Memory B cell (primary cell): ENCODE measurements at regions not wholly inside any gene's neighbourhood (a gene's known extent, or its start where the extent isn't known, plus 50 kb on each side); places are given as distances from the start of the nearest gene placed in this dataset.
A peak's percentile ranks its signal among the peaks of the same experiment; 100 is the strongest.
"Not testable (repeated sequence)": the region's sequence is repeated elsewhere in the genome, so short reads cannot be mapped to it uniquely, and the experiment has no call there.

ENCODE experiments used
- ATAC-seq: fragments of 150-1000 bp; cut with Tn5 transposase; 2 replicates; pipeline ENCODE4 v1.10.0; 2021; ENCODE audit warnings: low read depth, mild to moderate bottlenecking, moderate library complexity
- DNase-seq, 2 donors: peaks; one replicate each; pipeline ENCODE4 v3.0.0; 2022; ENCODE audit warnings: low spot score in 2 of 2
- H3K27ac Mint-ChIP-seq: one replicate; pipeline ENCODE4 v1.8.0; 2022; ENCODE audit warnings: mild to moderate bottlenecking, moderate library complexity, mixed read lengths
- H3K27me3 Mint-ChIP-seq: one replicate; pipeline ENCODE4 v1.8.0; 2022; ENCODE audit warnings: mixed read lengths
- H3K36me3 Mint-ChIP-seq: one replicate; pipeline ENCODE4 v1.8.0; 2022; ENCODE audit warnings: mild to moderate bottlenecking, mixed read lengths
- H3K4me1 Mint-ChIP-seq: one replicate; pipeline ENCODE4 v1.8.0; 2022; ENCODE audit warnings: mixed read lengths
- H3K4me3 Mint-ChIP-seq: one replicate; pipeline ENCODE4 v1.8.0; 2022; ENCODE audit warnings: mild to moderate bottlenecking, moderate library complexity, mixed read lengths
- H3K9me3 Mint-ChIP-seq: one replicate; pipeline ENCODE4 v1.8.0; 2022; ENCODE audit warnings: mixed read lengths

DNA sequence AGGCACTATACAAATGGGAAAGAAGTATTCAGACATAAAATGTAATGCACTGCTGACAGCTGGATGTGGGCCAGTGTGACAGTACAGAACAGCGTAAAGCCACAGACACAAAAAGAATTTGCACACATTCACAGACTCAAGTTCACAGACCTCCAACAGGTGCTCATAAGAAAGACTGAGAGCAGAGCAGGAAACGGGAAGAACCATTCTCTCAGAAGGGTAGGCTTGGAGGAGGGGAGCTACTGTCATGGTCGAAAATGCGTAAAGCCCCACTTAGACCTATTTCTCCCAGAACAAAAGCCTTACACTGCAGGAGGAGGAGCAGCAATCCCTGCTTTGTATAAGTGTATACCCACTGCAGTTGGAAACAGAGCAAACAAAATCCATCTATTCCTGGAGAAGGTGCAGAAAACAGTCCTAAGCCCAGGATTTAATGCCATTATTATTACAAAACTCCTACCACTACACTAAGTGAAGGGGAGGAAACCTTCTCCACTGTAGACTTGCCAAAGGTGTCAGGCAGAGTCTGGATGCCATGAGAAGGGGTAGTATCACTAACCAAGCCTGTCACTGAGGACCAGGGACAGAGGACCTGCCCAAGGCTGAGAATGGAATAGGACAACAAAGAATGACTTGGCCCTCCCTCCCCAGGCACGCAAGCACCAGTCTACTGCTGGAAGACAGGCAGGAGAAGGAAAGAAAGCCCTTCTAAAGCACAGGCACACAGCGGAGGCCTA, 103.0 kb upstream of the FAM25C start:
- DNase-seq, H3K27me3 Mint-ChIP-seq, H3K27ac Mint-ChIP-seq, H3K4me1 Mint-ChIP-seq, H3K36me3 Mint-ChIP-seq, H3K4me3 Mint-ChIP-seq, H3K9me3 Mint-ChIP-seq, ATAC-seq: not testable (repeated sequence)

DNA sequence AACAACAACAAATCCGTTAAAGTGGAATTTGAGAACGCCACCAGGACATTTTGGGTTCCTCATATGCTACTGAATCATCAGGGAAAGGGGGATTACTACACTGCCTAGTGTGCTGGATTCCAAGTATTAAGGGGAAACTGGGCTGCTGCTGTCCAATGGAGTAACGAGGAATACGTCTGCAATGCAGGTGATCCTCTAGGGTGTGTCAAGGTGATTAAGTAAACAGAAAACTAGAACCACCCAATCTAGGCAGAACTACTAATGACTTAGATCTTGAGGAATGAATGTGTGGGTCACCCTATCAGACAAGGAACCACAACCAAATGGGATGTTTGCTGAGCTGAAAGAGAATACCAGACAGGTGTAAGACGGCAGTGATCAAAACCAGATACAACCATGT, 99.3 kb upstream of the FAM25C start:
- H3K36me3 Mint-ChIP-seq, H3K27ac Mint-ChIP-seq, ATAC-seq, DNase-seq, H3K4me3 Mint-ChIP-seq, H3K9me3 Mint-ChIP-seq, H3K4me1 Mint-ChIP-seq, H3K27me3 Mint-ChIP-seq: not testable (repeated sequence)

DNA sequence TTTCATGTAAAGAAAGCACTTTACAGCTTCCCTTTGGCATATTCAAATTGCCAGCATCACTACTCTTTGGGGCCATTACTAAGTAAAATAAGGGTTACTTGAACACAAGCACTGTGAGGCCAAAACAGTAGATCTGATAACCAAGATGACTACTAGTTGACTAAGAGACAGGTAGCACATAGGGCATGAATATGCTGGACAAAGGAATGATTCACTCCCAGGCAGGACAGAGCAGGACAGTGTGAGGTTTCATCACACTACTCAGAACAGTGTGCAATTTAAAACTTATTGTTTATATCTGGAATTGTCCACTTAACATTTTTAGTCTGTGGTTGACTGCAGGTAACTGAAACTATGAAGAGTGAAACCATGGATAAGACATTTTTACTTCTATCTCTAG, 91.1 kb upstream of the FAM25C start:
- not testable (repeated sequence) for H3K27ac Mint-ChIP-seq, H3K27me3 Mint-ChIP-seq, H3K36me3 Mint-ChIP-seq, H3K9me3 Mint-ChIP-seq, H3K4me1 Mint-ChIP-seq, DNase-seq, ATAC-seq, H3K4me3 Mint-ChIP-seq

DNA sequence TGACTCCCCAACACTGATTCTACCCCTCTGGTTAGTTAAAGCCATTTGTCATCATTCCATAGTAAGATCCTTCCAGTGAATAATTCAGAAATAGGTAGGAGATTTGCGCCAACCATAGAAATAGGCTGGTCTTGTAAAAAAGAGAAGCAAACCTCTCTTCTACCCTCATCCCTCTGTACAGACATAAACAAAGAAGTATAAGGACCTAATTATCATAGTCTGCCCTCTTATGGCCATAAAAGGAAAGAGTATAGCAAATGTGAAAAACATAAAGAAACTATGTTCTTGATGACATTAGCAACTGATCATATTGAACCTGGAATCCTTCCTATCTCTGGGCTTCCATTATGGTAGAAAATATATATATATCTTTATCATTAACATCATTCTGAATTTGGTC, 88.5 kb upstream of the FAM25C start:
- not testable (repeated sequence) for DNase-seq, H3K27me3 Mint-ChIP-seq, H3K4me3 Mint-ChIP-seq, H3K36me3 Mint-ChIP-seq, H3K27ac Mint-ChIP-seq, H3K4me1 Mint-ChIP-seq, H3K9me3 Mint-ChIP-seq, ATAC-seq

DNA sequence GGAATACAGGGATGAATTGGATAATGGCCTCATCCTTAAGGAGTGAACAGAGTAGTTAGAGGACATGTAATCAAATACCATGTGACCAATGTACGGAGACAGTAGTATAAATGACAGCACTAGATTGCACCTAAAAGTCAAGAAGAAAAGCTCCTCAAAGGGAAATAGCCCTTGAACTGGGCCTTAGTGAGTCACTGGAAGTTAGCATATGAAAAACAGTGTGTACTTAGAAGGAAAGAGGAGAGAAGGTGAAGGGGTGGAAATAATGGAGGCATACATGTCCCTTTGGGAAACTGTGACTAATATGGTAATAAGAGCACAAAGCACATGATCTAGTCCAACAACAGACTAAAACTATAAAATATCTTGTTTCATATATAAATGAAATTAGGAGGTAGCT, 84.9 kb upstream of the FAM25C start:
- H3K9me3 Mint-ChIP-seq, DNase-seq, H3K27ac Mint-ChIP-seq, H3K36me3 Mint-ChIP-seq, H3K4me3 Mint-ChIP-seq, H3K4me1 Mint-ChIP-seq, H3K27me3 Mint-ChIP-seq, ATAC-seq: not testable (repeated sequence)

DNA sequence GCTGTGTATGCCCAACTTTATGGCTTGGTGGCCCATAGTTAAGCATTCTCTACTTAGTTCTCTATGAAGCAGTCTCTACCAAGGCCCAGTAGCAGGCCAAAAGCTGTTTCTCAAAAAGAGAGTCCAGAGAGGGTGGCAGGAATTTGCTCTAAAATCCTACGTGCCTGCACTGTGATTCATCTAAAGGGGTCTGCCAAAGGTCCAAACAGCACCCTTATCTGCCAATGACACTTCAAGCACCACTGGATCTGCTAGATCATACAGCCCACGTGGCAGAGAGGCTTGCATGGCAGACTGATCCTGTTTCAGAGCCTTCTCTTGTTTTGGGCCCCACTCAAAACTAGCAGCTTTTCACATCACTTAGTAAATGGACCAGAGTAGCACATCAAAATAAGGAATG, 71.6 kb upstream of the FAM25C start:
- H3K9me3 Mint-ChIP-seq, H3K4me3 Mint-ChIP-seq, H3K36me3 Mint-ChIP-seq: not testable (repeated sequence)

DNA sequence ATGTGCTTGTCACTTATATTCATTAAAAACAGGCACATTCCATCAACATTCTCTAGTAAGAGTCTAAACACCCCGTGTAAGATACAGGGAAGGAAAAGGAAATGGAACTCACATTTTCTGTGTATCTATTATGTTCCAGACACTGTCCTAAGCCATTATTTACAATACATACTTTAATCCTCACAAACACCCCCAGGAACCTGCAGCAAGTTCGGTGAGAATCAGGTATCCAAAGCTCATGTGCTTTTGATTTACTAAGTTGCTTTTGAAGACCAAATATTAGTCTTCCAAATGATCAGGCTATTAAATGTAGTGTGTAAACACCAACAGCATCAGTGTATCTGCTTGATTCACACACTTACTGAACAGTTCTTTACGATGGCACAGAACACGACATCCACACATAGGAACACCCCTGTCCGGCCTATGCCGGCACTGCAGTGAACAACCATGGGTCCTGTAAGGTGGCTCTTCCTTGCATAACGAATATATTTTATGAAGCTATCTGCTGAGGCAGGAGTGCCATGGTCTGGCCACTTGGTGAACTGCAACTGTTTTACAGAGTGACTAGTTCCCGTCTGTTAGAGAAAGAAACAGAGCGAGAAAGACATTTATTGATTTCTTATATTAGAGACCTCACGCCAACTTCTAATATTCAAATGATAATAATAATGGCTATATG, 64.5 kb upstream of the FAM25C start:
- H3K27me3 Mint-ChIP-seq, H3K36me3 Mint-ChIP-seq, H3K27ac Mint-ChIP-seq, H3K9me3 Mint-ChIP-seq, H3K4me1 Mint-ChIP-seq, DNase-seq, H3K4me3 Mint-ChIP-seq: not testable (repeated sequence)
- peak; percentile 85 for ATAC-seq

More for the DNA sequence above, 71.6 kb upstream of the FAM25C start:
- DNase-seq, H3K27ac Mint-ChIP-seq, H3K27me3 Mint-ChIP-seq, H3K4me1 Mint-ChIP-seq, ATAC-seq: not testable (repeated sequence)

DNA sequence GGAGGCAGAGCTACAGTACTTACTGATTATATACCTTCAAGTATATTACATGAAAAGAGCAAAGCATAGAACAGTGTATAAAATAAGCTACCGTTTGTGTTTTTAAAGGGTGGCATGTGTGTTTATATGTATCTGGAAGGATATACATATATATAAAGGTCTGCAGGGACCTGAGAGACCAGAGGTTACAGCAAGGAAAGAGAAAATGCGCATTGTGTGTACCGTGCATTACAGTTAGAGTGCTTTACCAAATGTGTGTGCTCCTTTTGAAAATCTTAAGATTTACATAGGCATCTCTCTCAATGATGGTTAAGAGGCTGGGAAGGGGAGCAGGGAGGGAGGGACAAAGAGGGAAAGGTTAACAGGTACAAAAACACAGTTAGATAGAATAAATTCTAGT, 55.8 kb upstream of the FAM25C start:
- not testable (repeated sequence) for DNase-seq, H3K36me3 Mint-ChIP-seq, H3K4me1 Mint-ChIP-seq

More for the DNA sequence above, 55.8 kb upstream of the FAM25C start:
- not testable (repeated sequence) for H3K4me3 Mint-ChIP-seq, H3K27ac Mint-ChIP-seq, H3K9me3 Mint-ChIP-seq, H3K27me3 Mint-ChIP-seq, ATAC-seq
